ENCODE measurements at regions not wholly inside any gene's neighbourhood (a gene's known extent, or its start where the extent isn't known, plus 50 kb on each side); places are given as distances from the start of the nearest gene placed in this dataset.

GRCh38 chr12:75742048-75742447 is 230.6 kb upstream of the KRR1 start:
- ATAC-seq (no peak), DNase-seq (ENCODE audit: low spot score) (no peak)
- CTCF ChIA-PET: no interaction called here
- Mint-ChIP-seq H3K4me3 (no peak overlapping the region), H3K36me3 (no peaks in the 10 kb centered on the region), H3K4me1 (peaks cover 24% of the 10 kb centered on the region), H3K27me3 (ENCODE audit: low read depth) (no peaks in the 10 kb centered on the region), H3K9me3 (no peaks in the 10 kb centered on the region; the same call in 1 of the 2 replicates), H3K27ac (no peak overlapping the region)
- POLR2A ChIA-PET: no interaction called here
- no peak for TF ChIP-seq KAT7 (CRISPR knock-in tag; IDR thresholded peaks at IDR 0.05; ENCODE audit: borderline replicate concordance)
- no peak for TF ChIP-seq ZNF317 (CRISPR knock-in tag; IDR thresholded peaks at IDR 0.05; ENCODE audit: borderline replicate concordance, low read depth)
- TF ChIP-seq, protein P1, sequence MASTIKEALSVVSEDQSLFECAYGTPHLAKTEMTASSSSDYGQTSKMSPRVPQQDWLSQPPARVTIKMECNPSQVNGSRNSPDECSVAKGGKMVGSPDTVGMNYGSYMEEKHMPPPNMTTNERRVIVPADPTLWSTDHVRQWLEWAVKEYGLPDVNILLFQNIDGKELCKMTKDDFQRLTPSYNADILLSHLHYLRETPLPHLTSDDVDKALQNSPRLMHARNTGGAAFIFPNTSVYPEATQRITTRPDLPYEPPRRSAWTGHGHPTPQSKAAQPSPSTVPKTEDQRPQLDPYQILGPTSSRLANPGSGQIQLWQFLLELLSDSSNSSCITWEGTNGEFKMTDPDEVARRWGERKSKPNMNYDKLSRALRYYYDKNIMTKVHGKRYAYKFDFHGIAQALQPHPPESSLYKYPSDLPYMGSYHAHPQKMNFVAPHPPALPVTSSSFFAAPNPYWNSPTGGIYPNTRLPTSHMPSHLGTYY (CRISPR knock-in tag; IDR thresholded peaks at IDR 0.05): no peak
- TF ChIP-seq, protein P2, sequence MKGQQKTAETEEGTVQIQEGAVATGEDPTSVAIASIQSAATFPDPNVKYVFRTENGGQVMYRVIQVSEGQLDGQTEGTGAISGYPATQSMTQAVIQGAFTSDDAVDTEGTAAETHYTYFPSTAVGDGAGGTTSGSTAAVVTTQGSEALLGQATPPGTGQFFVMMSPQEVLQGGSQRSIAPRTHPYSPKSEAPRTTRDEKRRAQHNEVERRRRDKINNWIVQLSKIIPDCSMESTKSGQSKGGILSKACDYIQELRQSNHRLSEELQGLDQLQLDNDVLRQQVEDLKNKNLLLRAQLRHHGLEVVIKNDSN (CRISPR knock-in tag; IDR thresholded peaks at IDR 0.05): no peak
- no peak for TF ChIP-seq NFE2L1 (CRISPR knock-in tag; IDR thresholded peaks at IDR 0.05)
- TF ChIP-seq ZNF423 (CRISPR knock-in tag; IDR thresholded peaks at IDR 0.05): no peak
- TF ChIP-seq ZNF281 (CRISPR knock-in tag; IDR thresholded peaks at IDR 0.05): no peak
- no peak for TF ChIP-seq NR2C2 (CRISPR knock-in tag; IDR thresholded peaks at IDR 0.05)
- TF ChIP-seq, protein P3, sequence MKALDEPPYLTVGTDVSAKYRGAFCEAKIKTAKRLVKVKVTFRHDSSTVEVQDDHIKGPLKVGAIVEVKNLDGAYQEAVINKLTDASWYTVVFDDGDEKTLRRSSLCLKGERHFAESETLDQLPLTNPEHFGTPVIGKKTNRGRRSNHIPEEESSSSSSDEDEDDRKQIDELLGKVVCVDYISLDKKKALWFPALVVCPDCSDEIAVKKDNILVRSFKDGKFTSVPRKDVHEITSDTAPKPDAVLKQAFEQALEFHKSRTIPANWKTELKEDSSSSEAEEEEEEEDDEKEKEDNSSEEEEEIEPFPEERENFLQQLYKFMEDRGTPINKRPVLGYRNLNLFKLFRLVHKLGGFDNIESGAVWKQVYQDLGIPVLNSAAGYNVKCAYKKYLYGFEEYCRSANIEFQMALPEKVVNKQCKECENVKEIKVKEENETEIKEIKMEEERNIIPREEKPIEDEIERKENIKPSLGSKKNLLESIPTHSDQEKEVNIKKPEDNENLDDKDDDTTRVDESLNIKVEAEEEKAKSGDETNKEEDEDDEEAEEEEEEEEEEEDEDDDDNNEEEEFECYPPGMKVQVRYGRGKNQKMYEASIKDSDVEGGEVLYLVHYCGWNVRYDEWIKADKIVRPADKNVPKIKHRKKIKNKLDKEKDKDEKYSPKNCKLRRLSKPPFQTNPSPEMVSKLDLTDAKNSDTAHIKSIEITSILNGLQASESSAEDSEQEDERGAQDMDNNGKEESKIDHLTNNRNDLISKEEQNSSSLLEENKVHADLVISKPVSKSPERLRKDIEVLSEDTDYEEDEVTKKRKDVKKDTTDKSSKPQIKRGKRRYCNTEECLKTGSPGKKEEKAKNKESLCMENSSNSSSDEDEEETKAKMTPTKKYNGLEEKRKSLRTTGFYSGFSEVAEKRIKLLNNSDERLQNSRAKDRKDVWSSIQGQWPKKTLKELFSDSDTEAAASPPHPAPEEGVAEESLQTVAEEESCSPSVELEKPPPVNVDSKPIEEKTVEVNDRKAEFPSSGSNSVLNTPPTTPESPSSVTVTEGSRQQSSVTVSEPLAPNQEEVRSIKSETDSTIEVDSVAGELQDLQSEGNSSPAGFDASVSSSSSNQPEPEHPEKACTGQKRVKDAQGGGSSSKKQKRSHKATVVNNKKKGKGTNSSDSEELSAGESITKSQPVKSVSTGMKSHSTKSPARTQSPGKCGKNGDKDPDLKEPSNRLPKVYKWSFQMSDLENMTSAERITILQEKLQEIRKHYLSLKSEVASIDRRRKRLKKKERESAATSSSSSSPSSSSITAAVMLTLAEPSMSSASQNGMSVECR (CRISPR knock-in tag; IDR thresholded peaks at IDR 0.05; ENCODE audit: borderline replicate concordance): no peak
- TF ChIP-seq, protein P4, sequence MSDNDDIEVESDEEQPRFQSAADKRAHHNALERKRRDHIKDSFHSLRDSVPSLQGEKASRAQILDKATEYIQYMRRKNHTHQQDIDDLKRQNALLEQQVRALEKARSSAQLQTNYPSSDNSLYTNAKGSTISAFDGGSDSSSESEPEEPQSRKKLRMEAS (CRISPR knock-in tag; IDR thresholded peaks at IDR 0.05): no peak
- no peak for TF ChIP-seq ZNF263 (CRISPR knock-in tag; IDR thresholded peaks at IDR 0.05; ENCODE audit: low read depth)
- no peak for TF ChIP-seq IRF2 (CRISPR knock-in tag; IDR thresholded peaks at IDR 0.05; ENCODE audit: borderline replicate concordance, low read depth)
- TF ChIP-seq ZMAT4 (CRISPR knock-in tag; IDR thresholded peaks at IDR 0.05): no peak
- no peak for TF ChIP-seq NFATC4 (CRISPR knock-in tag; IDR thresholded peaks at IDR 0.05)
- TF ChIP-seq CREM (CRISPR knock-in tag; IDR thresholded peaks at IDR 0.05): no peak
- TF ChIP-seq TEAD4 (CRISPR knock-in tag; IDR thresholded peaks at IDR 0.05): no peak
- no peak for TF ChIP-seq ZNF416 (CRISPR knock-in tag; IDR thresholded peaks at IDR 0.05)
- no peak for TF ChIP-seq E2F1 (CRISPR knock-in tag; IDR thresholded peaks at IDR 0.05)
- TF ChIP-seq, protein P5, sequence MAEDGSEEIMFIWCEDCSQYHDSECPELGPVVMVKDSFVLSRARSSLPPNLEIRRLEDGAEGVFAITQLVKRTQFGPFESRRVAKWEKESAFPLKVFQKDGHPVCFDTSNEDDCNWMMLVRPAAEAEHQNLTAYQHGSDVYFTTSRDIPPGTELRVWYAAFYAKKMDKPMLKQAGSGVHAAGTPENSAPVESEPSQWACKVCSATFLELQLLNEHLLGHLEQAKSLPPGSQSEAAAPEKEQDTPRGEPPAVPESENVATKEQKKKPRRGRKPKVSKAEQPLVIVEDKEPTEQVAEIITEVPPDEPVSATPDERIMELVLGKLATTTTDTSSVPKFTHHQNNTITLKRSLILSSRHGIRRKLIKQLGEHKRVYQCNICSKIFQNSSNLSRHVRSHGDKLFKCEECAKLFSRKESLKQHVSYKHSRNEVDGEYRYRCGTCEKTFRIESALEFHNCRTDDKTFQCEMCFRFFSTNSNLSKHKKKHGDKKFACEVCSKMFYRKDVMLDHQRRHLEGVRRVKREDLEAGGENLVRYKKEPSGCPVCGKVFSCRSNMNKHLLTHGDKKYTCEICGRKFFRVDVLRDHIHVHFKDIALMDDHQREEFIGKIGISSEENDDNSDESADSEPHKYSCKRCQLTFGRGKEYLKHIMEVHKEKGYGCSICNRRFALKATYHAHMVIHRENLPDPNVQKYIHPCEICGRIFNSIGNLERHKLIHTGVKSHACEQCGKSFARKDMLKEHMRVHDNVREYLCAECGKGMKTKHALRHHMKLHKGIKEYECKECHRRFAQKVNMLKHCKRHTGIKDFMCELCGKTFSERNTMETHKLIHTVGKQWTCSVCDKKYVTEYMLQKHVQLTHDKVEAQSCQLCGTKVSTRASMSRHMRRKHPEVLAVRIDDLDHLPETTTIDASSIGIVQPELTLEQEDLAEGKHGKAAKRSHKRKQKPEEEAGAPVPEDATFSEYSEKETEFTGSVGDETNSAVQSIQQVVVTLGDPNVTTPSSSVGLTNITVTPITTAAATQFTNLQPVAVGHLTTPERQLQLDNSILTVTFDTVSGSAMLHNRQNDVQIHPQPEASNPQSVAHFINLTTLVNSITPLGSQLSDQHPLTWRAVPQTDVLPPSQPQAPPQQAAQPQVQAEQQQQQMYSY (CRISPR knock-in tag; IDR thresholded peaks at IDR 0.05): no peak

Data from WTC11 (cell line).